ENCODE measurements at regions not wholly inside any gene's neighbourhood (a gene's known extent, or its start where the extent isn't known, plus 50 kb on each side); places are given as distances from the start of the nearest gene placed in this dataset.

GRCh38 chr10:62658516-62658915 is 146.0 kb upstream of the ADO start:
- no peak for TF ChIP-seq CTCF (IDR thresholded peaks at IDR 0.05)
- TF ChIP-seq POLR2A (IDR thresholded peaks at IDR 0.05) = no peak

Measured in Peyer's patch (tissue), 4 donors.